ENCODE measurements at regions not wholly inside any gene's neighbourhood (a gene's known extent, or its start where the extent isn't known, plus 50 kb on each side); places are given as distances from the start of the nearest gene placed in this dataset.

GRCh38 chr5:148003226-148003625 is 60.6 kb upstream of the SPINK5 start:
- TF ChIP-seq, protein P1, sequence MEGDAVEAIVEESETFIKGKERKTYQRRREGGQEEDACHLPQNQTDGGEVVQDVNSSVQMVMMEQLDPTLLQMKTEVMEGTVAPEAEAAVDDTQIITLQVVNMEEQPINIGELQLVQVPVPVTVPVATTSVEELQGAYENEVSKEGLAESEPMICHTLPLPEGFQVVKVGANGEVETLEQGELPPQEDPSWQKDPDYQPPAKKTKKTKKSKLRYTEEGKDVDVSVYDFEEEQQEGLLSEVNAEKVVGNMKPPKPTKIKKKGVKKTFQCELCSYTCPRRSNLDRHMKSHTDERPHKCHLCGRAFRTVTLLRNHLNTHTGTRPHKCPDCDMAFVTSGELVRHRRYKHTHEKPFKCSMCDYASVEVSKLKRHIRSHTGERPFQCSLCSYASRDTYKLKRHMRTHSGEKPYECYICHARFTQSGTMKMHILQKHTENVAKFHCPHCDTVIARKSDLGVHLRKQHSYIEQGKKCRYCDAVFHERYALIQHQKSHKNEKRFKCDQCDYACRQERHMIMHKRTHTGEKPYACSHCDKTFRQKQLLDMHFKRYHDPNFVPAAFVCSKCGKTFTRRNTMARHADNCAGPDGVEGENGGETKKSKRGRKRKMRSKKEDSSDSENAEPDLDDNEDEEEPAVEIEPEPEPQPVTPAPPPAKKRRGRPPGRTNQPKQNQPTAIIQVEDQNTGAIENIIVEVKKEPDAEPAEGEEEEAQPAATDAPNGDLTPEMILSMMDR (IDR thresholded peaks at IDR 0.05; ENCODE audit: extremely low read depth in 1 of 2, insufficient read depth in 1 of 2, low read depth in 1 of 2, low read length in 2 of 2), result no peak
- TF ChIP-seq EZH2 (IDR thresholded peaks at IDR 0.05; ENCODE audit: borderline replicate concordance, low read depth, low read length, severe bottlenecking) (no peak), POLR2AphosphoS5 (IDR thresholded peaks at IDR 0.05; ENCODE audit: insufficient read depth, low read depth, low read length) (no peak), FOS (IDR thresholded peaks at IDR 0.05; ENCODE audit: borderline replicate concordance, insufficient read depth, low read length) (no peak)
- TF ChIP-seq, protein P2, sequence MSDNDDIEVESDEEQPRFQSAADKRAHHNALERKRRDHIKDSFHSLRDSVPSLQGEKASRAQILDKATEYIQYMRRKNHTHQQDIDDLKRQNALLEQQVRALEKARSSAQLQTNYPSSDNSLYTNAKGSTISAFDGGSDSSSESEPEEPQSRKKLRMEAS (IDR thresholded peaks at IDR 0.05; ENCODE audit: insufficient read depth, insufficient read length), result no peak

All from endothelial cell of umbilical vein (primary cell).